ENCODE measurements at regions not wholly inside any gene's neighbourhood (a gene's known extent, or its start where the extent isn't known, plus 50 kb on each side); places are given as distances from the start of the nearest gene placed in this dataset.

- TF ChIP-seq POLR2A (IDR thresholded peaks at IDR 0.05), result no peak
- TF ChIP-seq, protein P1, sequence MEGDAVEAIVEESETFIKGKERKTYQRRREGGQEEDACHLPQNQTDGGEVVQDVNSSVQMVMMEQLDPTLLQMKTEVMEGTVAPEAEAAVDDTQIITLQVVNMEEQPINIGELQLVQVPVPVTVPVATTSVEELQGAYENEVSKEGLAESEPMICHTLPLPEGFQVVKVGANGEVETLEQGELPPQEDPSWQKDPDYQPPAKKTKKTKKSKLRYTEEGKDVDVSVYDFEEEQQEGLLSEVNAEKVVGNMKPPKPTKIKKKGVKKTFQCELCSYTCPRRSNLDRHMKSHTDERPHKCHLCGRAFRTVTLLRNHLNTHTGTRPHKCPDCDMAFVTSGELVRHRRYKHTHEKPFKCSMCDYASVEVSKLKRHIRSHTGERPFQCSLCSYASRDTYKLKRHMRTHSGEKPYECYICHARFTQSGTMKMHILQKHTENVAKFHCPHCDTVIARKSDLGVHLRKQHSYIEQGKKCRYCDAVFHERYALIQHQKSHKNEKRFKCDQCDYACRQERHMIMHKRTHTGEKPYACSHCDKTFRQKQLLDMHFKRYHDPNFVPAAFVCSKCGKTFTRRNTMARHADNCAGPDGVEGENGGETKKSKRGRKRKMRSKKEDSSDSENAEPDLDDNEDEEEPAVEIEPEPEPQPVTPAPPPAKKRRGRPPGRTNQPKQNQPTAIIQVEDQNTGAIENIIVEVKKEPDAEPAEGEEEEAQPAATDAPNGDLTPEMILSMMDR (IDR thresholded peaks at IDR 0.05), result no peak
Observed at GRCh38 chr2:215583881-215584280, 148.0 kb upstream of the FN1 start.
